ENCODE measurements at regions not wholly inside any gene's neighbourhood (a gene's known extent, or its start where the extent isn't known, plus 50 kb on each side); places are given as distances from the start of the nearest gene placed in this dataset.

DNA sequence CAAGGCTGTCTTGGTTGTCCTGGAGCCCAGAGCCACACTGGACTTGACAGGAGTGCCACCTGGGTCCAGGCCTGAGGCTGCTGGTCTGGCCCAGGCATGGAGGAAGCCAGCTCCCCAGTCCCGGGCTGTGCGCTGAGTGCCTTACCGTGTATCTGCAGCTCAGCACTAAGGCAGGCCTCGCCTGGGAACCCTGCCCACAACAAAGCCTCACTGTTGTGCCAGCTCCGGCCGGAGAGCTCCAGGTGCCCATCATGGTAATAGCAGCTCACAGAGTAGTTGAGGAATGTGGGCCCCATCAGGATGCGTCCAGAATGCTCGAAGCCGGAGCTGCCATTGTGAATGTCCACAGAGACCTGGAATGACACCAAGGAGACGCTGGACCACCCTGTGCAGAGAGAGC, 72.2 kb downstream of the RMI2 start:
- TF ChIP-seq POLR2A (IDR thresholded peaks at IDR 0.05) (no peak), EP300 (IDR thresholded peaks at IDR 0.05; ENCODE audit: low read depth) (no peak), POLR2AphosphoS5 (IDR thresholded peaks at IDR 0.05) (no peak)
- TF ChIP-seq, protein P1, sequence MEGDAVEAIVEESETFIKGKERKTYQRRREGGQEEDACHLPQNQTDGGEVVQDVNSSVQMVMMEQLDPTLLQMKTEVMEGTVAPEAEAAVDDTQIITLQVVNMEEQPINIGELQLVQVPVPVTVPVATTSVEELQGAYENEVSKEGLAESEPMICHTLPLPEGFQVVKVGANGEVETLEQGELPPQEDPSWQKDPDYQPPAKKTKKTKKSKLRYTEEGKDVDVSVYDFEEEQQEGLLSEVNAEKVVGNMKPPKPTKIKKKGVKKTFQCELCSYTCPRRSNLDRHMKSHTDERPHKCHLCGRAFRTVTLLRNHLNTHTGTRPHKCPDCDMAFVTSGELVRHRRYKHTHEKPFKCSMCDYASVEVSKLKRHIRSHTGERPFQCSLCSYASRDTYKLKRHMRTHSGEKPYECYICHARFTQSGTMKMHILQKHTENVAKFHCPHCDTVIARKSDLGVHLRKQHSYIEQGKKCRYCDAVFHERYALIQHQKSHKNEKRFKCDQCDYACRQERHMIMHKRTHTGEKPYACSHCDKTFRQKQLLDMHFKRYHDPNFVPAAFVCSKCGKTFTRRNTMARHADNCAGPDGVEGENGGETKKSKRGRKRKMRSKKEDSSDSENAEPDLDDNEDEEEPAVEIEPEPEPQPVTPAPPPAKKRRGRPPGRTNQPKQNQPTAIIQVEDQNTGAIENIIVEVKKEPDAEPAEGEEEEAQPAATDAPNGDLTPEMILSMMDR (IDR thresholded peaks at IDR 0.05): no peak

All from transverse colon (tissue), 4 donors.